Neutrophil (primary cell): ENCODE measurements at regions not wholly inside any gene's neighbourhood (a gene's known extent, or its start where the extent isn't known, plus 50 kb on each side); places are given as distances from the start of the nearest gene placed in this dataset.

Experiments used
- H3K27ac ChIP-seq: fragments of 200-600 bp; sonication (generic); 2 replicates; pipeline ENCODE4 v1.5.1; 2016; ENCODE audit warnings: mild to moderate bottlenecking, moderate library complexity
- H3K27me3 ChIP-seq: fragments of 200-600 bp; sonication (generic); 2 replicates; pipeline ENCODE4 v1.6.0; 2016; ENCODE audit warnings: mild to moderate bottlenecking
- H3K36me3 ChIP-seq: fragments of 200-600 bp; sonication (generic); 2 replicates; pipeline ENCODE4 v1.5.1; 2017
- H3K4me1 ChIP-seq, 2 experiments: fragments of 200-600 bp in 1 of 2; sonication (generic) in 1 of 2; 1 replicate in 1 of 2; 2 replicates in 1 of 2; pipeline versions ENCODE4 v1.5.1 to v1.6.1; 2013 to 2016; ENCODE audit warnings: low read depth in 1 of 2, low read length in 1 of 2, mild to moderate bottlenecking in 1 of 2, moderate library complexity in 1 of 2; ENCODE audit not compliant: control insufficient read depth in 1 of 2, insufficient read depth in 1 of 2
- H3K4me3 ChIP-seq, 2 experiments: fragments of 200-600 bp in 1 of 2; sonication (generic) in 1 of 2; 1 replicate in 1 of 2; 2 replicates in 1 of 2; pipeline ENCODE4 v1.5.1; 2013 to 2016; ENCODE audit warnings: low read depth in 1 of 2, low read length in 1 of 2, mild to moderate bottlenecking in 1 of 2, moderate library complexity in 1 of 2
- H3K9me3 ChIP-seq: fragments of 200-600 bp; sonication (generic); 2 replicates; pipeline ENCODE4 v1.5.1; 2016
- CTCF ChIP-seq: fragments of 200-600 bp; sonication (generic); IDR thresholded peaks from 2 replicates; pipeline ENCODE4 v1.5.1; 2016; ENCODE audit warnings: antibody characterized with exemption

DNA sequence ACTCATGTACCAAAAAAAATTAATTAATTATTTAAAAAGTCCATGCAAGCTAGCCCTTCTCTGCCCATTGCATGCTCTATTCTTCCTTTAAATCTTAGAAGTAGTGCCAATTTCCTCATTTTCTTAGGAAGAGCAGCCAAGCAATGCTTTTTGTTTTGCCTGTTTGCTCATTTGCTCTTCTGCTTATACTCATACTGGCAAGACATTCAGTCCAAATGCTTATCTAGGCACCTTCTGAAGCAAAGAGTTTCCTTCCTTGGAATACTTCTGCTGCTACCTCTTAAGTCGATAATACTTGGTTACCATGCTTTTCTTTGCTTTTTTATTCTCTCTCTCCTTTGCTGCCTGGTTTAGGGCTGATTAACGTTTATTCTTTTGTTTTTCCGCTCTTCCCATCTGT, 1318.3 kb downstream of the AACS start:
- H3K4me1 ChIP-seq: no peaks in the 10 kb centered on the region
- no peaks in the 10 kb centered on the region for H3K27me3 ChIP-seq
- H3K36me3 ChIP-seq: no peaks in the 10 kb centered on the region
- H3K27ac ChIP-seq: no peak overlapping the region
- H3K9me3 ChIP-seq: no peaks in the 10 kb centered on the region
- no peak for TF ChIP-seq CTCF
- H3K4me3 ChIP-seq: no peak overlapping the region

GRCh38 chr12:126384026-126384564, 1318.9 kb downstream of the AACS start:
- H3K27me3 ChIP-seq: no peaks in the 10 kb centered on the region

DNA sequence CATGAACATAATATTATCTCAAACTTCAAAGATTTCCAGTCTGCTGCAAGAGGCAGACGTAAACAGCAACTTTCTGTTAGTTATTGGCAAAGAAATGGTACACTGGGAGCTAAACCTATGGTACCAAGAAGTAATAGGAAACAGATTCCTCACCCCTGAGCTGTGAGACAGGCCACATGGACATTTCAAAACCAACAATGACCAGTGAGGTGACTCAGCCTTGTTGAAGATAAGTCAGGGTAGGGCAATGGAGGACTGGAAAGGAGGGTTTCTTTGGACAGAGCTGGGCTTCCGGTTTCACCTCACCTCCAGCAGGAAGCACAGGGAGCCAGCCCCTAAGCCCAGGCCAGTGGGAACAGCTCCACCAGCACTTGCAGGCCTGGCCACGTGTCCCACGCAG, 1320.5 kb downstream of the AACS start:
- no peaks in the 10 kb centered on the region for H3K36me3 ChIP-seq

More at GRCh38 chr12:126384026-126384564, 1318.9 kb downstream of the AACS start:
- no peaks in the 10 kb centered on the region for H3K4me1 ChIP-seq
- H3K4me3 ChIP-seq: no peak overlapping the region
- no peaks in the 10 kb centered on the region for H3K9me3 ChIP-seq
- no peak overlapping the region for H3K27ac ChIP-seq
- no peaks in the 10 kb centered on the region for H3K36me3 ChIP-seq
- TF ChIP-seq CTCF: no peak

DNA sequence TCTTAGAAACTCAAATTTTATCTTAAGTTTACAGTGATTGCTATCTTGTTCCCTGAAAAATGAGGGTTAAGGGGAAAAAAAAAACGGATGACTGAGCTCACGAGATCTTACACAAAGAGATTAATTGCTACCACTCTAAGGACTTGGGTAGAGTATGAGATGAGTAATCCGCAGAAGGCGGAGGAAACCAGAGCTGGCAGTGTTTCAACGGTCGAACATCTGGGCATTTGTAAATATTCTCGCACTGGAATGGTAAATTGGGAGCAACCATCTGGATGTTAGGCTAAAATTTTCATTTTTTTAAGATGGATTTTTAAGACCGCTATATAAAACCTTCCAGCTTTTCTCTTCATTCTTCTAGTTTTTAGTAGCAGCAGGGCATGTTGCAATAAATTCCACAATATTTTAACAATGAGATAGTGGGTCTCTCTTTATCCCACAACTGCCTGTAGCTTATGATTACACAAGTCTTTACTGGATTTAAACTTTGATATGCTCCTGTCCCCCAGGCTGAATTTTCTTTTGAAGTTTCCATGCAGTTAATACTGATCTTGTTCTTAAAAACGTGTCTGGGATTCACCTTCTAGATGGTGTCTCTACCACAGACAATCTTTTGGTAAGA, 1324.1 kb downstream of the AACS start:
- H3K27ac ChIP-seq: no peak overlapping the region
- no peaks in the 10 kb centered on the region for H3K27me3 ChIP-seq
- H3K36me3 ChIP-seq: no peaks in the 10 kb centered on the region
- TF ChIP-seq CTCF: no peak
- H3K4me3 ChIP-seq: no peak overlapping the region
- no peaks in the 10 kb centered on the region for H3K9me3 ChIP-seq
- no peaks in the 10 kb centered on the region for H3K4me1 ChIP-seq

More for the DNA sequence above, 1320.5 kb downstream of the AACS start:
- H3K27me3 ChIP-seq: no peaks in the 10 kb centered on the region
- no peak overlapping the region for H3K27ac ChIP-seq
- no peak for TF ChIP-seq CTCF
- H3K9me3 ChIP-seq: no peaks in the 10 kb centered on the region
- H3K4me1 ChIP-seq: no peaks in the 10 kb centered on the region
- no peak overlapping the region for H3K4me3 ChIP-seq

GRCh38 chr12:126389961-126390360, 1324.7 kb downstream of the AACS start:
- Histone ChIP-seq H3K9me3 (no peaks in the 10 kb centered on the region), H3K36me3 (no peaks in the 10 kb centered on the region), H3K4me1 (no peaks in the 10 kb centered on the region), H3K4me3 (no peak overlapping the region), H3K27ac (no peak overlapping the region), H3K27me3 (no peaks in the 10 kb centered on the region)
- no peak for TF ChIP-seq CTCF
